ENCODE measurements at regions not wholly inside any gene's neighbourhood (a gene's known extent, or its start where the extent isn't known, plus 50 kb on each side); places are given as distances from the start of the nearest gene placed in this dataset.

DNA sequence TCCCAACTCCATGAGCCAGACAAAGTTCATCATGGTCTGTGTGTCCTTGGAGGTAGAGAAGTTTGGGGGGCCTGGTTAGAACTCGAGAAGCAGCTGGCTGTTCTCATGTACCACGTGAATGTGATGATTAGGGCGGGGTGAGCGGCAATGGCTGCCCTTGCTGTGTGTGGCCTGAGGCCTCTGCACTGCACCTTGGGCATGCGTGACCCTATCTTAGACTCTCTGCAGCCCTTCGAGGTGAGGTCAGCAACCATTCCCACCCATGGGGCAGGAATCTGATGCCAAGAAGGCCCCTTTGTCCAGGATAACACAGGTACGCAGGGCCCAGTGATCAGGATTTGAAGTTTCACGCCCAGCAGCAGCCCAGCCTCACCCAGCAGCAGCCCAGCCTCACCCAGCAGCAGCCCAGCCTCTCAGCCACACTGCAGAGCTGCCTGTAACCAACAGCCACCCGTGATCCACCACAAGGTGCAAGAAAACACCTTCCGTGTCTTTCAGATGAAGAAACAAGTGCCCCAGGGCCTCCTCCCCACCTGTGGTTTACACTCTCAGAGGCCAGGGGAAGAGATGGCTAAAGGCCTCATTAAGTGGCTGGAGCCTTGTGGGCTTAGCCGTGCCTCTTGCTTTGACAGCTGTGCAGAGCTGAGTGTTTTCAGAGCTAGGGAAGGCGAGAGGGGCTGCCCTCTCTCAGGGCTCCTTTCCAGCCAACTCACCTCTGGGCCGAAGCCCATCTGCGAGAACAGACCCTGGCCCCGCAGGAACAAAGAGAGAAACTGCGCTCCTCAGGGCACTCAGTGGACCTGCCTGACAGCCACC, 195.2 kb upstream of the CDH4 start:
- ATAC-seq, result no peak
- no peak for TF ChIP-seq SIN3A (IDR thresholded peaks at IDR 0.05; ENCODE audit: borderline replicate concordance, insufficient read depth, low read depth, low read length)
- TF ChIP-seq, protein P1, sequence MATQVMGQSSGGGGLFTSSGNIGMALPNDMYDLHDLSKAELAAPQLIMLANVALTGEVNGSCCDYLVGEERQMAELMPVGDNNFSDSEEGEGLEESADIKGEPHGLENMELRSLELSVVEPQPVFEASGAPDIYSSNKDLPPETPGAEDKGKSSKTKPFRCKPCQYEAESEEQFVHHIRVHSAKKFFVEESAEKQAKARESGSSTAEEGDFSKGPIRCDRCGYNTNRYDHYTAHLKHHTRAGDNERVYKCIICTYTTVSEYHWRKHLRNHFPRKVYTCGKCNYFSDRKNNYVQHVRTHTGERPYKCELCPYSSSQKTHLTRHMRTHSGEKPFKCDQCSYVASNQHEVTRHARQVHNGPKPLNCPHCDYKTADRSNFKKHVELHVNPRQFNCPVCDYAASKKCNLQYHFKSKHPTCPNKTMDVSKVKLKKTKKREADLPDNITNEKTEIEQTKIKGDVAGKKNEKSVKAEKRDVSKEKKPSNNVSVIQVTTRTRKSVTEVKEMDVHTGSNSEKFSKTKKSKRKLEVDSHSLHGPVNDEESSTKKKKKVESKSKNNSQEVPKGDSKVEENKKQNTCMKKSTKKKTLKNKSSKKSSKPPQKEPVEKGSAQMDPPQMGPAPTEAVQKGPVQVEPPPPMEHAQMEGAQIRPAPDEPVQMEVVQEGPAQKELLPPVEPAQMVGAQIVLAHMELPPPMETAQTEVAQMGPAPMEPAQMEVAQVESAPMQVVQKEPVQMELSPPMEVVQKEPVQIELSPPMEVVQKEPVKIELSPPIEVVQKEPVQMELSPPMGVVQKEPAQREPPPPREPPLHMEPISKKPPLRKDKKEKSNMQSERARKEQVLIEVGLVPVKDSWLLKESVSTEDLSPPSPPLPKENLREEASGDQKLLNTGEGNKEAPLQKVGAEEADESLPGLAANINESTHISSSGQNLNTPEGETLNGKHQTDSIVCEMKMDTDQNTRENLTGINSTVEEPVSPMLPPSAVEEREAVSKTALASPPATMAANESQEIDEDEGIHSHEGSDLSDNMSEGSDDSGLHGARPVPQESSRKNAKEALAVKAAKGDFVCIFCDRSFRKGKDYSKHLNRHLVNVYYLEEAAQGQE (IDR thresholded peaks at IDR 0.05; ENCODE audit: insufficient read depth in 1 of 2, low read depth in 2 of 2, low read length in 1 of 2), result no peak
- POLR2A ChIA-PET, result no interaction called here
- Histone ChIP-seq H3K9me3 (ENCODE audit: control insufficient read depth, insufficient read depth, low read depth, low read length) (no peaks in the 10 kb centered on the region), H3K27ac (ENCODE audit: low read length) (no peak overlapping the region), H3K27me3 (ENCODE audit: control insufficient read depth, insufficient read depth, low read length) (no peaks in the 10 kb centered on the region; the same call in 1 of the 2 replicates), H3K4me3 (ENCODE audit: low read depth in 2 of 2, low read length in 2 of 2) (no peak overlapping the region), H3K36me3 (ENCODE audit: control insufficient read depth, insufficient read depth, low read length) (no peaks in the 10 kb centered on the region), H3K4me1 (ENCODE audit: control insufficient read depth, insufficient read depth, low read length) (no peaks in the 10 kb centered on the region)
- DNase-seq (ENCODE audit: low read depth, low spot score), result no peak
- BruUV-seq (replicated peaks), result no TSS peak
- intact Hi-C loops (cut with micrococcal nuclease; ENCODE audit: unreplicated experiment), result no loop called here
- CTCF ChIA-PET, result no interaction called here
- in situ Hi-C loops (cut with HindIII; ENCODE audit: low pct_unique_long_range_greater_than_20kb, low sequenced_read_pairs), result no loop called here

DNA sequence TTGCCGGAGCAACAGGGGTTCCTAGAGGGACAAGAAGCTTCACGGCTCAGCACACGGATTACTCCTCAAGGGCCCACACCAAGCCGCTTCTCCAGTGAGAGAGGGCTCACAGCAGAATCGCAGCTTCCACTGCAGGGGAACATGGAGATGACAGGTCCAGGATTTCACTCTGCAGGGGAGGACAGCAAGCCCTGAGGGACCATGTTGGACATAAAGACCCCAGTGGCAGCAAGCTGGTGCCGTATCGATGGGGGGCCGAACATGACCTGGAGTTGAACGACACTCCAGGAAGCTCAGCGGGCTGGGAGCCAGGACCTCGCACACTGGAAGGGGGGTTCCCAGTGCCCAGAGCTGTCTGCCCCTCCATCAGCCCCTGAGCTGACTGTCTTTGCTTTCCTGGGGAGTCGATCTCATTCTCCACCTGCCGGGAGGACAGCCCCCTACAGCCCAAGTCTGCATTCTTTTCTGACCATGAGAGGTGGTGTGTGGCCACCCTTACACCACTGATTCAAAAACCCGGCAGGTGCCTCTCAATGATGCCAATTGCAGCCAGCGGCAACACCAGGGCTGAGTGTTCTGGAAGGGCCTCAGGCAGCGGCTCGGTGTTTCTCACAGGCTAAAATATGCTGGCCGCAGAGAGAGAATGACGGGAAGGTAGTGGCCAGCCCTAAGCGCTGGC, 194.5 kb upstream of the CDH4 start:
- no TSS peak for BruUV-seq (replicated peaks)
- Histone ChIP-seq H3K4me3 (ENCODE audit: low read depth in 2 of 2, low read length in 2 of 2) (no peak overlapping the region), H3K4me1 (ENCODE audit: control insufficient read depth, insufficient read depth, low read length) (no peaks in the 10 kb centered on the region), H3K27ac (ENCODE audit: low read length) (no peak overlapping the region), H3K36me3 (ENCODE audit: control insufficient read depth, insufficient read depth, low read length) (no peaks in the 10 kb centered on the region), H3K9me3 (ENCODE audit: control insufficient read depth, insufficient read depth, low read depth, low read length) (no peaks in the 10 kb centered on the region), H3K27me3 (ENCODE audit: control insufficient read depth, insufficient read depth, low read length) (no peaks in the 10 kb centered on the region; the same call in 1 of the 2 replicates)
- POLR2A ChIA-PET, result no interaction called here
- TF ChIP-seq, protein P1 (IDR thresholded peaks at IDR 0.05; ENCODE audit: insufficient read depth in 1 of 2, low read depth in 2 of 2, low read length in 1 of 2), result no peak
- TF ChIP-seq, protein P2, sequence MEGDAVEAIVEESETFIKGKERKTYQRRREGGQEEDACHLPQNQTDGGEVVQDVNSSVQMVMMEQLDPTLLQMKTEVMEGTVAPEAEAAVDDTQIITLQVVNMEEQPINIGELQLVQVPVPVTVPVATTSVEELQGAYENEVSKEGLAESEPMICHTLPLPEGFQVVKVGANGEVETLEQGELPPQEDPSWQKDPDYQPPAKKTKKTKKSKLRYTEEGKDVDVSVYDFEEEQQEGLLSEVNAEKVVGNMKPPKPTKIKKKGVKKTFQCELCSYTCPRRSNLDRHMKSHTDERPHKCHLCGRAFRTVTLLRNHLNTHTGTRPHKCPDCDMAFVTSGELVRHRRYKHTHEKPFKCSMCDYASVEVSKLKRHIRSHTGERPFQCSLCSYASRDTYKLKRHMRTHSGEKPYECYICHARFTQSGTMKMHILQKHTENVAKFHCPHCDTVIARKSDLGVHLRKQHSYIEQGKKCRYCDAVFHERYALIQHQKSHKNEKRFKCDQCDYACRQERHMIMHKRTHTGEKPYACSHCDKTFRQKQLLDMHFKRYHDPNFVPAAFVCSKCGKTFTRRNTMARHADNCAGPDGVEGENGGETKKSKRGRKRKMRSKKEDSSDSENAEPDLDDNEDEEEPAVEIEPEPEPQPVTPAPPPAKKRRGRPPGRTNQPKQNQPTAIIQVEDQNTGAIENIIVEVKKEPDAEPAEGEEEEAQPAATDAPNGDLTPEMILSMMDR (IDR thresholded peaks at IDR 0.05), result no peak
- TF ChIP-seq POLR2AphosphoS5 (IDR thresholded peaks at IDR 0.05; ENCODE audit: low read depth, low read length) (no peak), TCF7L2 (IDR thresholded peaks at IDR 0.05; ENCODE audit: low read depth, low read length) (no peak), SIN3A (IDR thresholded peaks at IDR 0.05; ENCODE audit: borderline replicate concordance, insufficient read depth, low read depth, low read length) (no peak)
- CTCF ChIA-PET, result no interaction called here
- in situ Hi-C loops (cut with HindIII; ENCODE audit: low pct_unique_long_range_greater_than_20kb, low sequenced_read_pairs), result no loop called here
- ATAC-seq (no peak), DNase-seq (ENCODE audit: low read depth, low spot score) (no peak)
- intact Hi-C loops (cut with micrococcal nuclease; ENCODE audit: unreplicated experiment), result no loop called here

Data from Panc1 (cell line).